ENCODE measurements at regions not wholly inside any gene's neighbourhood (a gene's known extent, or its start where the extent isn't known, plus 50 kb on each side); places are given as distances from the start of the nearest gene placed in this dataset.

DNA sequence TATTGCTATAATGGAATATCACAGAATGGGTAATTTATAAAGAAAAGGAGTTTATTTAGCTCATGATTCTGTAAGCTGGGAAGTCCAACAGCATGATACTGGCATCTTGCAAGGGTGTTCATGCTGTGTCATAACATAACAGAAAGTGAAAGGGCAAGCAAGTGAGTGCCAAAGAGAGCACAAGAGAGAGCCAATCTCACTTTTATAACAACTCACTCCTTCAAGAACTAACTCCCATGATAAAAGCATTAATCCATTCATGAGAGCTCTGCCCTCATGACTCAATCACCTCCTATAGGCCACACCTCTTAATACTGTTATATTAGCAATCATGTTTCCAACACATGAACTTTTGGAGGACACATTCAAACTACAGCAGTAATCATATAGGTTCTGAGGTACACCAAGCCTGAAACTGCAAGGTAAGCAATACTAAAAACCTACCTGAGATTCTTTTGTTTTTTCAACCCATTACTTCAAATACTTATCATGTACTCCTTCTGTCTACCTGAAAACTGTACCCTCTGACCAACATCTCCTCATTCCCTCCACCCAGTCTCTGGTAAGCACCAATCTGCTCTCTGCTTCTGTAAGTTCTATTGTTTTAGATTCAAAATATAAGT lies 219.7 kb downstream of the MTERF1 start:
- H3K9me1 ChIP-seq (ENCODE audit: control insufficient read depth, insufficient read depth, low read length): no peaks in the 10 kb centered on the region

More for the DNA sequence above, 219.7 kb downstream of the MTERF1 start:
- H3K79me2 ChIP-seq (ENCODE audit: control insufficient read depth, insufficient read depth, low read length): no peaks in the 10 kb centered on the region
- H4K20me1 ChIP-seq (replicated peaks; ENCODE audit: control insufficient read depth, insufficient read depth, low read length): no peaks in the 10 kb centered on the region
- ChIA-PET POLR2A (no interaction called here), CTCF (ENCODE audit: low intra/inter-chr PET ratio) (no interaction called here)
- no peak for DNase-seq (ENCODE audit: extremely low read depth in 1 of 4, low spot score in 3 of 4)
- no peak overlapping the region for H3K9ac ChIP-seq (ENCODE audit: insufficient read depth in 1 of 2, low read depth in 2 of 2, low read length in 2 of 2)
- no peaks in the 10 kb centered on the region for H3K4me1 ChIP-seq (replicated peaks in 1 of 2; ENCODE audit: control insufficient read depth in 2 of 2, insufficient read depth in 2 of 2, low read length in 2 of 2)
- TF ChIP-seq, protein P1, sequence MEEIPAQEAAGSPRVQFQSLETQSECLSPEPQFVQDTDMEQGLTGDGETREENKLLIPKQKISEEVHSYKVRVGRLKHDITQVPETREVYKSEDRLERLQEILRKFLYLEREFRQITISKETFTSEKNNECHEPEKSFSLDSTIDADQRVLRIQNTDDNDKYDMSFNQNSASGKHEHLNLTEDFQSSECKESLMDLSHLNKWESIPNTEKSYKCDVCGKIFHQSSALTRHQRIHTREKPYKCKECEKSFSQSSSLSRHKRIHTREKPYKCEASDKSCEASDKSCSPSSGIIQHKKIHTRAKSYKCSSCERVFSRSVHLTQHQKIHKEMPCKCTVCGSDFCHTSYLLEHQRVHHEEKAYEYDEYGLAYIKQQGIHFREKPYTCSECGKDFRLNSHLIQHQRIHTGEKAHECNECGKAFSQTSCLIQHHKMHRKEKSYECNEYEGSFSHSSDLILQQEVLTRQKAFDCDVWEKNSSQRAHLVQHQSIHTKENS (CRISPR knock-in tag; IDR thresholded peaks at IDR 0.05): no peak
- TF ChIP-seq MAFG (tag; conservative IDR thresholded peaks at IDR 0.05) (peak; percentile 73), POLR2B (IDR thresholded peaks at IDR 0.05; ENCODE audit: low read depth, partially characterized antibody) (no peak), SMARCA5 (IDR thresholded peaks at IDR 0.05) (no peak), GABPB2 (CRISPR knock-in tag; conservative IDR thresholded peaks at IDR 0.05) (no peak), C11orf30 (IDR thresholded peaks at IDR 0.05; ENCODE audit: low read depth) (peak; percentile 74), ZNF3 (CRISPR knock-in tag; IDR thresholded peaks at IDR 0.05) (no peak), RBM25 (IDR thresholded peaks at IDR 0.05; ENCODE audit: low read depth, low read length, severe bottlenecking) (no peak), MAFK (IDR thresholded peaks at IDR 0.05; ENCODE audit: low read length) (peak; percentile 81), NCOR1 (IDR thresholded peaks at IDR 0.05) (no peak), MAFF (IDR thresholded peaks at IDR 0.05; ENCODE audit: low read length) (peak; percentile 74), ZNF316 (IDR thresholded peaks at IDR 0.05) (peak; percentile 85)
- TF ChIP-seq, protein P2, sequence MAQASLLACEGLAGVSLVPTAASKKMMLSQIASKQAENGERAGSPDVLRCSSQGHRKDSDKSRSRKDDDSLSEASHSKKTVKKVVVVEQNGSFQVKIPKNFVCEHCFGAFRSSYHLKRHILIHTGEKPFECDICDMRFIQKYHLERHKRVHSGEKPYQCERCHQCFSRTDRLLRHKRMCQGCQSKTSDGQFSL (CRISPR knock-in tag; IDR thresholded peaks at IDR 0.05): no peak
- TF ChIP-seq, protein P2 (tag; IDR thresholded peaks at IDR 0.05): no peak
- TF ChIP-seq, protein P3, sequence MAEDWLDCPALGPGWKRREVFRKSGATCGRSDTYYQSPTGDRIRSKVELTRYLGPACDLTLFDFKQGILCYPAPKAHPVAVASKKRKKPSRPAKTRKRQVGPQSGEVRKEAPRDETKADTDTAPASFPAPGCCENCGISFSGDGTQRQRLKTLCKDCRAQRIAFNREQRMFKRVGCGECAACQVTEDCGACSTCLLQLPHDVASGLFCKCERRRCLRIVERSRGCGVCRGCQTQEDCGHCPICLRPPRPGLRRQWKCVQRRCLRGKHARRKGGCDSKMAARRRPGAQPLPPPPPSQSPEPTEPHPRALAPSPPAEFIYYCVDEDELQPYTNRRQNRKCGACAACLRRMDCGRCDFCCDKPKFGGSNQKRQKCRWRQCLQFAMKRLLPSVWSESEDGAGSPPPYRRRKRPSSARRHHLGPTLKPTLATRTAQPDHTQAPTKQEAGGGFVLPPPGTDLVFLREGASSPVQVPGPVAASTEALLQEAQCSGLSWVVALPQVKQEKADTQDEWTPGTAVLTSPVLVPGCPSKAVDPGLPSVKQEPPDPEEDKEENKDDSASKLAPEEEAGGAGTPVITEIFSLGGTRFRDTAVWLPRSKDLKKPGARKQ (CRISPR knock-in tag; IDR thresholded peaks at IDR 0.05): no peak
- TF ChIP-seq, protein P4, sequence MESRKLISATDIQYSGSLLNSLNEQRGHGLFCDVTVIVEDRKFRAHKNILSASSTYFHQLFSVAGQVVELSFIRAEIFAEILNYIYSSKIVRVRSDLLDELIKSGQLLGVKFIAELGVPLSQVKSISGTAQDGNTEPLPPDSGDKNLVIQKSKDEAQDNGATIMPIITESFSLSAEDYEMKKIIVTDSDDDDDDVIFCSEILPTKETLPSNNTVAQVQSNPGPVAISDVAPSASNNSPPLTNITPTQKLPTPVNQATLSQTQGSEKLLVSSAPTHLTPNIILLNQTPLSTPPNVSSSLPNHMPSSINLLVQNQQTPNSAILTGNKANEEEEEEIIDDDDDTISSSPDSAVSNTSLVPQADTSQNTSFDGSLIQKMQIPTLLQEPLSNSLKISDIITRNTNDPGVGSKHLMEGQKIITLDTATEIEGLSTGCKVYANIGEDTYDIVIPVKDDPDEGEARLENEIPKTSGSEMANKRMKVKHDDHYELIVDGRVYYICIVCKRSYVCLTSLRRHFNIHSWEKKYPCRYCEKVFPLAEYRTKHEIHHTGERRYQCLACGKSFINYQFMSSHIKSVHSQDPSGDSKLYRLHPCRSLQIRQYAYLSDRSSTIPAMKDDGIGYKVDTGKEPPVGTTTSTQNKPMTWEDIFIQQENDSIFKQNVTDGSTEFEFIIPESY (CRISPR knock-in tag; IDR thresholded peaks at IDR 0.05): no peak
- no peaks in the 10 kb centered on the region for H3K36me3 ChIP-seq (ENCODE audit: control insufficient read depth, insufficient read depth, low read length)
- intact Hi-C loops (cut with micrococcal nuclease): no loop called here
- H3K27ac ChIP-seq (ENCODE audit: extremely low read depth, low read depth, low read length): no peak overlapping the region
- no peaks in the 10 kb centered on the region for H3K9me3 ChIP-seq (replicated peaks; ENCODE audit: control insufficient read depth, insufficient read depth, low read depth, low read length)
- FAIRE-seq: no peak
- H3K4me3 ChIP-seq: no peak overlapping the region
- no peak overlapping the region for H2AFZ ChIP-seq (ENCODE audit: low read depth, low read length)
- no peak overlapping the region for H3K4me2 ChIP-seq (ENCODE audit: insufficient read depth, low read length)
- in situ Hi-C loops (cut with MboI): no loop called here
- no TSS peak for BruUV-seq (replicated peaks)
- H3K27me3 ChIP-seq (ENCODE audit: control insufficient read depth in 2 of 2, insufficient read depth in 2 of 2, low read length in 2 of 2): no peaks in the 10 kb centered on the region
- no peak for ATAC-seq
